ENCODE measurements at regions not wholly inside any gene's neighbourhood (a gene's known extent, or its start where the extent isn't known, plus 50 kb on each side); places are given as distances from the start of the nearest gene placed in this dataset.

DNA sequence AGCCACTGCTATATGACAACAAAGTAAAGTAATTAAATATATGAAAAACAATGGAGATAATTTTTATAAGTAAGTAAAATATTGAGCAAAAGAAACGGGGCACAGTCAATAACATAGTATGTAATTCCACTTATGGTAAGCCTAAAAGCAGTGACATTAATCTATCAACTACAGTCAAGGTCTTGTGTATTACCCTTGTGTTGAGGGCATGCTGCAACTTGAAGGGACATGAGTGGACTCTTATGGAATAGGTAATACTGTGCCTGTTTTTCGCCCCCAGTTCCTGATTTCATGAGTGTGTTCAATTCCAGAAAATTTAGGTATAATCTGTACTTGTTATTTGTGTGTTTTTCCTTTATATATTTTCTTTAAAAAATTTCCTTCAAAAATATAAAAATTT lies 201.3 kb upstream of the SLITRK6 start:
- DNase-seq (ENCODE audit: low read depth): no peak
- H3K4me3 ChIP-seq (ENCODE audit: low read depth, low read length): no peak overlapping the region
- TF ChIP-seq MYC (IDR thresholded peaks at IDR 0.05; ENCODE audit: low read depth, low read length) (no peak), POLR2A (IDR thresholded peaks at IDR 0.05; ENCODE audit: extremely low read depth, insufficient read length) (no peak)
- TF ChIP-seq, protein P1, sequence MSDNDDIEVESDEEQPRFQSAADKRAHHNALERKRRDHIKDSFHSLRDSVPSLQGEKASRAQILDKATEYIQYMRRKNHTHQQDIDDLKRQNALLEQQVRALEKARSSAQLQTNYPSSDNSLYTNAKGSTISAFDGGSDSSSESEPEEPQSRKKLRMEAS (IDR thresholded peaks at IDR 0.05; ENCODE audit: low read depth, low read length): no peak
- TF ChIP-seq, protein P2, sequence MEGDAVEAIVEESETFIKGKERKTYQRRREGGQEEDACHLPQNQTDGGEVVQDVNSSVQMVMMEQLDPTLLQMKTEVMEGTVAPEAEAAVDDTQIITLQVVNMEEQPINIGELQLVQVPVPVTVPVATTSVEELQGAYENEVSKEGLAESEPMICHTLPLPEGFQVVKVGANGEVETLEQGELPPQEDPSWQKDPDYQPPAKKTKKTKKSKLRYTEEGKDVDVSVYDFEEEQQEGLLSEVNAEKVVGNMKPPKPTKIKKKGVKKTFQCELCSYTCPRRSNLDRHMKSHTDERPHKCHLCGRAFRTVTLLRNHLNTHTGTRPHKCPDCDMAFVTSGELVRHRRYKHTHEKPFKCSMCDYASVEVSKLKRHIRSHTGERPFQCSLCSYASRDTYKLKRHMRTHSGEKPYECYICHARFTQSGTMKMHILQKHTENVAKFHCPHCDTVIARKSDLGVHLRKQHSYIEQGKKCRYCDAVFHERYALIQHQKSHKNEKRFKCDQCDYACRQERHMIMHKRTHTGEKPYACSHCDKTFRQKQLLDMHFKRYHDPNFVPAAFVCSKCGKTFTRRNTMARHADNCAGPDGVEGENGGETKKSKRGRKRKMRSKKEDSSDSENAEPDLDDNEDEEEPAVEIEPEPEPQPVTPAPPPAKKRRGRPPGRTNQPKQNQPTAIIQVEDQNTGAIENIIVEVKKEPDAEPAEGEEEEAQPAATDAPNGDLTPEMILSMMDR (IDR thresholded peaks at IDR 0.05; ENCODE audit: low read depth, low read length): no peak

DNA sequence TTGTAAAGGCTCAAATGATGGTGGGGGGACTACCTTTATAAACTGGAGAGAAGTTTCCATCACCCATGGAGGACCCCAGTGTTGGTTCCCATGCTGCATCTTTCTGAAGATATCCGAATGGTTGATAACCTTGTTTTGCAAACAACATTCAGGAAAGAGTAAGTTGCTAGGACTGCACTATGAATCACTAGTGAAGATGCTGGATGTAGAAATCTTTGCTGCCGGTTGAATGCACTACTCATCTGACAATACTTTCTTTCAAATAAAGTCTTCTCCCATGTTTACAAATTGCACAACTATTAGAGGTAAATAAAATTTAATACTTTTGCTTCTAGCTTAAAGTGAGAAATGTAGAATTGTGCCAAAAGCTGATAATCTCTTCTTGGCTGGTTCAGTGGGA lies 198.4 kb upstream of the SLITRK6 start:
- TF ChIP-seq POLR2A (IDR thresholded peaks at IDR 0.05; ENCODE audit: extremely low read depth, insufficient read length) (no peak), MYC (IDR thresholded peaks at IDR 0.05; ENCODE audit: low read depth, low read length) (no peak)
- TF ChIP-seq, protein P2 (IDR thresholded peaks at IDR 0.05; ENCODE audit: low read depth, low read length): no peak
- TF ChIP-seq, protein P1 (IDR thresholded peaks at IDR 0.05; ENCODE audit: low read depth, low read length): no peak
- H3K4me3 ChIP-seq (ENCODE audit: low read depth, low read length): no peak overlapping the region
- DNase-seq (ENCODE audit: low read depth): no peak

DNA sequence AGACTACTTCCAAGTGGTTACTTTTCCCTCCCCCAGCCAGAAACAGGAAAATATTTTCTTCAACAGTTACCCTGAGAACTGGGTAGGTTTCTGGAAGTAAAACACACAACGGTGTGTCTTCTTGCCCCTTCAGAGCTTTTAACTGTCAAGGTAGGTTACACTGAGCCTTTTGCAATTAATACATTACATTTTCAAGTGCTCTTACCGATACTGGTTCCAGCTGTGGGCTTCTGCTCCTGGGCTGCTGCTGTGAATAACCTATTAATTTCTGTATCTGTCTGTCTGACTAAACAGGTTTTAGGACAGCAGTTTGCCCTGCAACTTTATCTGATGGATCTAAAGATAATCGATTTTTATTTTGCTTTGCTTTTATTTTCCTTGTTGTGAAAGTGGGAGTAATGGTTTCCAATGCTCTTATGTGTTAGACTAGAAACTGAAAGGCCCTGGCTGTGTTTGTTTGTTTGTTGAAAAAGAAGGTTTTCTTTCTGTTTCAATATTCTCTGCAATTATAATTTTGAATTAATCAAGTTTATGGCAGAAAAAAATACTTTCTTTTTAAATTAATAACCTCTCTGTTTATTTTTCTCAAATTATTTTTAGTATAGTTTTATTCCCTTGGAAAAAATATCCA lies 196.7 kb upstream of the SLITRK6 start:
- TF ChIP-seq MYC (IDR thresholded peaks at IDR 0.05; ENCODE audit: low read depth, low read length) (no peak), POLR2A (IDR thresholded peaks at IDR 0.05; ENCODE audit: extremely low read depth, insufficient read length) (no peak)
- TF ChIP-seq, protein P1 (IDR thresholded peaks at IDR 0.05; ENCODE audit: low read depth, low read length): no peak
- TF ChIP-seq, protein P2 (IDR thresholded peaks at IDR 0.05; ENCODE audit: low read depth, low read length): no peak
- no peak for DNase-seq (ENCODE audit: low read depth)
- no peak overlapping the region for H3K4me3 ChIP-seq (ENCODE audit: low read depth, low read length)

DNA sequence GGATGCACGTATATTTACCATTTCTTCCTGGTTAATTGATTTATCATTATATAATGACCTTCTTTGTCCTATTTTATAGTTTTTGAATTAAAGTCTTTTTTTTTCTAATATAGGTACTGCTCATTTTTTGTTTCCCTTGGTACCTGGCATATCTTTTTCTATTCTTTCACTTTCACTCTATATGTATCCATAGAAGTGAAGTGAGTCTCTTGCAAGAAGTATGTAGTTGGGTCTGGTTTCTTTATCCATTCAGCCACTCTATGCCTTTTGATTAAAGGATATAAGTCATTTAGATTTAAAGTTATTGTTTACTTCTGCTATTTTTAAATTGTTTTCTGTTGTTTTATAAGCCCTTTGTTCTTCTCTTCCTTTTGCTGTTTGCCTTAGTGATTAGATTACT lies 194.3 kb upstream of the SLITRK6 start:
- H3K4me3 ChIP-seq (ENCODE audit: low read depth, low read length): no peak overlapping the region
- DNase-seq (ENCODE audit: low read depth): no peak
- TF ChIP-seq, protein P1 (IDR thresholded peaks at IDR 0.05; ENCODE audit: low read depth, low read length): no peak
- no peak for TF ChIP-seq MYC (IDR thresholded peaks at IDR 0.05; ENCODE audit: low read depth, low read length)

DNA sequence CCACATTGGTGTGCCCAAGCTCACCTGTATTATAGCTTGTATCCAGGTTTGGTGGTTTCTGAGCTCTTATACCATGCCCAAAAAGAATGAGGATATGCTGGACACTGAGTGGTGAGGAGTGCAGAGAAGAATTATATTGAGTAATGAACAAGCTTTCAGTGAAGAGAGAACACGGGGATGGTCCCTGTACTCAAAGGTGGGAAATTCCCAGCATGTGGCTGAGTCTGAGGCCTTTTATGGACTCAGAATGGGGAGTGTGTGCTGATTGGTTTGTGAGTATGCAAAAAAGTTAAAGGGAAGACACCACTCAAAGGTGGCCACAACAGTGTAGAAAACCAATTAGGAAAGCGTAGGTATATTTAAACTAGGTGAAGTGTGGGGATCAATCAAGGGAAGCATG lies 191.2 kb upstream of the SLITRK6 start:
- H3K4me3 ChIP-seq (ENCODE audit: low read depth, low read length): no peak overlapping the region
- DNase-seq (ENCODE audit: low read depth): no peak
- TF ChIP-seq, protein P2 (IDR thresholded peaks at IDR 0.05; ENCODE audit: low read depth, low read length): no peak
- no peak for TF ChIP-seq POLR2A (IDR thresholded peaks at IDR 0.05; ENCODE audit: extremely low read depth, insufficient read length)
- TF ChIP-seq, protein P1 (IDR thresholded peaks at IDR 0.05; ENCODE audit: low read depth, low read length): no peak
- no peak for TF ChIP-seq MYC (IDR thresholded peaks at IDR 0.05; ENCODE audit: low read depth, low read length)

DNA sequence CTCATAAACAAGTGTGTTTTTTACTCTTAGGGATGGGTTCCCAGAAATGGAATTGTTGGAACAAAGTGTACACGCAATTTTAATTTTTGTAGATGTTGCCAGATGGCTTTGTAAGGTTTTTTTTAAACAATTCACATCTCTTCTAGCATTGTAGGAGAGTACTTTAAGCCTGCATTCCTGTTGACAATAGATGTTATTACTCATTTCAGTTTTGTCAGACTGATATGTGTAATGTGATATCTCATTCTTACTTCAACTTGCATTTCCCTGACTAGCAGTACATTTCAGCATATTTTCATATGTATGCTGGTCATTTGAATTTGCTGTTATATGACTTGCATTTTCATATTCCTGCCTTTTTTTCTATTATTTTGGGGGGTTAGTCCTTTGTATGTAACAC lies 186.6 kb upstream of the SLITRK6 start:
- no peak for DNase-seq (ENCODE audit: low read depth)
- no peak overlapping the region for H3K4me3 ChIP-seq (ENCODE audit: low read depth, low read length)
- TF ChIP-seq, protein P2 (IDR thresholded peaks at IDR 0.05; ENCODE audit: low read depth, low read length): no peak
- TF ChIP-seq, protein P1 (IDR thresholded peaks at IDR 0.05; ENCODE audit: low read depth, low read length): no peak
- no peak for TF ChIP-seq POLR2A (IDR thresholded peaks at IDR 0.05; ENCODE audit: extremely low read depth, insufficient read length)
- TF ChIP-seq MYC (IDR thresholded peaks at IDR 0.05; ENCODE audit: low read depth, low read length): no peak

All from NB4 (cell line).